ENCODE measurements at regions not wholly inside any gene's neighbourhood (a gene's known extent, or its start where the extent isn't known, plus 50 kb on each side); places are given as distances from the start of the nearest gene placed in this dataset.

DNA sequence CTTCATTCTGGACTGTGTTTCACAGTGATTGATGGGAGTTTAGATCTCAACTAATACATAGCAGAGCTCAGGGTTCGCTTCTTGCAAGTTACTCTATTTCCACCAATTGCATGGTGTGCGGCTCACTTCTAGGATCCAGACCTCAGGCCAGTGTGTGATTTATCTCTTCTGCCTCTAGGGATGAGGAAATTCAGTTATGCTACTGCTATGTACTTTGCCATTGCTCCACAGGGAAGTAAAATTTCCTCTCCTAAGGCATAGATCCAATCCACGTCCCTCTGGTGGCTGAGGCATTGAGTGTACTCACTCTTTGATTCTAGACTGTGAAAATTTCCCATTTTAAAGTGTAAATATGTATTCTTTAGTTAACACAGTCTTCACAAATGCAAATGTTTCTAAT lies 214.1 kb downstream of the HS3ST3B1 start:
- H3K27ac ChIP-seq: no peak overlapping the region
- no peak overlapping the region for H3K4me3 ChIP-seq
- peak in 1 of 4 donors; percentile 62 for ATAC-seq
- H3K27me3 ChIP-seq: no peaks in the 10 kb centered on the region
- WGBS (ENCODE audit: insufficient coverage, low coverage, low lambda C conversion rate, missing lambda C conversion rate): 69% methylated on average over 3 of the region's 3 CpGs
- TF ChIP-seq POLR2A (IDR thresholded peaks at IDR 0.05): no peak
- TF ChIP-seq, protein P1, sequence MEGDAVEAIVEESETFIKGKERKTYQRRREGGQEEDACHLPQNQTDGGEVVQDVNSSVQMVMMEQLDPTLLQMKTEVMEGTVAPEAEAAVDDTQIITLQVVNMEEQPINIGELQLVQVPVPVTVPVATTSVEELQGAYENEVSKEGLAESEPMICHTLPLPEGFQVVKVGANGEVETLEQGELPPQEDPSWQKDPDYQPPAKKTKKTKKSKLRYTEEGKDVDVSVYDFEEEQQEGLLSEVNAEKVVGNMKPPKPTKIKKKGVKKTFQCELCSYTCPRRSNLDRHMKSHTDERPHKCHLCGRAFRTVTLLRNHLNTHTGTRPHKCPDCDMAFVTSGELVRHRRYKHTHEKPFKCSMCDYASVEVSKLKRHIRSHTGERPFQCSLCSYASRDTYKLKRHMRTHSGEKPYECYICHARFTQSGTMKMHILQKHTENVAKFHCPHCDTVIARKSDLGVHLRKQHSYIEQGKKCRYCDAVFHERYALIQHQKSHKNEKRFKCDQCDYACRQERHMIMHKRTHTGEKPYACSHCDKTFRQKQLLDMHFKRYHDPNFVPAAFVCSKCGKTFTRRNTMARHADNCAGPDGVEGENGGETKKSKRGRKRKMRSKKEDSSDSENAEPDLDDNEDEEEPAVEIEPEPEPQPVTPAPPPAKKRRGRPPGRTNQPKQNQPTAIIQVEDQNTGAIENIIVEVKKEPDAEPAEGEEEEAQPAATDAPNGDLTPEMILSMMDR (IDR thresholded peaks at IDR 0.05): peak in 1 of 4 donors; percentile 11
- H3K36me3 ChIP-seq: no peaks in the 10 kb centered on the region
- no peaks in the 10 kb centered on the region for H3K4me1 ChIP-seq
- no peak for DNase-seq
- intact Hi-C loops (cut with DNase I): no loop called here
- H3K9me3 ChIP-seq: no peaks in the 10 kb centered on the region

DNA sequence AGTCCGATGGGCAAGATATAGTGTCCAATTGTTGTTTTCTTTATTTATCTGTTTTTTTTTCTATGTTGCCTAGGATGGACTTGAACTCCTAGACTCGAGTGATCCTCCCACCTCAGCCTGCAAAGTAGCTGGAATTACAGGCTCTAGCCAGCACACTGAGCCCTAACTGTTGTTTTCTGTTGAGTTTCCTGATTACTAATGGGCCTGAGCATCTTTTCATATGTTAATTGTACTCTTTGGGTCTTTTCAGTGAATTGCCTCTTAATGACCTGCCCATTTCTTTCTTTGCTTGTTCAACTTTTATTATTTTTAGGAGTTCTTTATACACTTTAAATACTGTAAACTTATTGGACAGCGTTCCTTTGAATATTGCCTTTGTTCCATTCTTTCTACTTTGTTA lies 213.0 kb downstream of the HS3ST3B1 start:
- no peak for DNase-seq
- Histone ChIP-seq H3K36me3 (no peaks in the 10 kb centered on the region), H3K27me3 (no peaks in the 10 kb centered on the region), H3K27ac (no peak overlapping the region), H3K9me3 (no peaks in the 10 kb centered on the region), H3K4me1 (no peaks in the 10 kb centered on the region), H3K4me3 (no peak overlapping the region)
- intact Hi-C loops (cut with DNase I): no loop called here
- ATAC-seq: no peak
- TF ChIP-seq POLR2A (IDR thresholded peaks at IDR 0.05): no peak
- TF ChIP-seq, protein P1 (IDR thresholded peaks at IDR 0.05): no peak
- 69% methylated on average over 3 of the region's 3 CpGs for WGBS (ENCODE audit: insufficient coverage, low coverage, low lambda C conversion rate, missing lambda C conversion rate)

DNA sequence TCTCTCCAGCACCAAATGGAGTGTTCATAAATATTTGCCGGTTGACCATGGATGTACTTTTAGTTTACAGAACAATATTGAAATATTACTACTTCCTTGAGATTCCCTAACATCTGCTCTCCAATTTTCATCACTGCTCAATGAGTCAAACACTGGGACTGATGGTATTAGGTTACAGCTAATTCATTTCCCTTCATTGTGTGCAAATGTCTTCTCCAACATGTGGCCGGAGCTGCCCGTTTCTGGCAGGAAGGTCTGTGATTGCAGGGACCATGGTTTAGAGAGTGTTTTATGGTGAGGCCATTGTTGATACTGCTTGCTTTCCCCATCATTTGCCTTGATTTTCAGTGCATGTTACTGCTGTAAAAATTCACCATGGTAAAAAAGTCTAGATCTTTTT lies 209.3 kb downstream of the HS3ST3B1 start:
- no peaks in the 10 kb centered on the region for H3K4me1 ChIP-seq
- ATAC-seq (no peak), DNase-seq (no peak)
- TF ChIP-seq, protein P1 (IDR thresholded peaks at IDR 0.05): no peak
- TF ChIP-seq POLR2A (IDR thresholded peaks at IDR 0.05): no peak
- no peaks in the 10 kb centered on the region for H3K27me3 ChIP-seq
- WGBS (ENCODE audit: insufficient coverage, low coverage, low lambda C conversion rate, missing lambda C conversion rate): 83% methylated on average over 2 of the region's 3 CpGs
- H3K4me3 ChIP-seq: no peak overlapping the region
- intact Hi-C loops (cut with DNase I): no loop called here
- H3K27ac ChIP-seq: no peak overlapping the region
- no peaks in the 10 kb centered on the region for H3K9me3 ChIP-seq
- no peaks in the 10 kb centered on the region for H3K36me3 ChIP-seq

DNA sequence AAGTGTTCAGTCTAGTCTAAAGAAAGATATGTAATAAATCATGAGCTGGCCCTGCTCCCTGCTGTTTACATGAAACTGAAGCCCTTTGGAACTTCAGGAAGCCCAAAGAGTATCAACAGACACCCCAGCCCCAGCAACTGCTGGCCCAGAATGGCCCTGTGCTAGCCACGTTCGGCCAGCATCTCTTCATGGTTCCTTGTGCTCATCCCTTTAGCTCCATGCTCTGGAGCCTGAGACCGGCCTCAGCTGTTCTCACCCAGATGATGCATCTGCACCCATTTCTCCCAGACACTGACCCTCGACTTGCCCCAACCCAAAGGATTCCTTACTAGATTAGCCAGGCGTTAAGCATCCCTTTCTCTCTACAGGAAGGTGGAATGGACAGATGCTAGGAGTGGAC lies 207.3 kb downstream of the HS3ST3B1 start:
- Histone ChIP-seq H3K4me3 (no peak overlapping the region), H3K27me3 (no peaks in the 10 kb centered on the region), H3K9me3 (no peaks in the 10 kb centered on the region), H3K27ac (no peak overlapping the region), H3K4me1 (no peaks in the 10 kb centered on the region), H3K36me3 (no peaks in the 10 kb centered on the region)
- ATAC-seq: no peak
- no peak for DNase-seq
- 86% methylated on average over 1 of the region's 5 CpGs for WGBS (ENCODE audit: insufficient coverage, low coverage, low lambda C conversion rate, missing lambda C conversion rate)
- intact Hi-C loops (cut with DNase I): no loop called here
- TF ChIP-seq, protein P1 (IDR thresholded peaks at IDR 0.05): no peak
- TF ChIP-seq POLR2A (IDR thresholded peaks at IDR 0.05): no peak

DNA sequence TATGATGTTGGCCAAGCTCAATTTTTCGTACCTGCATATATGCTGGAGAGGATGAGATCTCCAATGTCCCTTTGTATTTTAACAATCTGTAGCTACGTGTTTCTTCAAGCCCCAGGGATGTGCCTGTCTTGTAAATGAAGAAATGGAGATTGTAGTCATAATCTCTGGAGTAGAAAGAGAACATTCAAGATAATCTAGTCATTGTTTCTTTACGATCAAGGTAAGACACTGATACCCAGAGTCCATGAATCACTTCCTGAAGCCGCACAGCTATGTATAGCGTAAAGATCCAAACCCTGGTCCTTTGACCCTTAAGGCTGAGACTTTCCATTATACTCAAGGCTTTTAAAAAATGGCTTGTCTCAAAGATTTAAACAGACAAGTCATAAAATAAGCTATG lies 205.5 kb downstream of the HS3ST3B1 start:
- Histone ChIP-seq H3K4me3 (no peak overlapping the region), H3K27ac (no peak overlapping the region), H3K9me3 (no peaks in the 10 kb centered on the region), H3K36me3 (no peaks in the 10 kb centered on the region), H3K4me1 (no peaks in the 10 kb centered on the region), H3K27me3 (no peaks in the 10 kb centered on the region)
- DNase-seq: no peak
- TF ChIP-seq, protein P1 (IDR thresholded peaks at IDR 0.05): no peak
- TF ChIP-seq POLR2A (IDR thresholded peaks at IDR 0.05): no peak
- intact Hi-C loops (cut with DNase I): no loop called here
- ATAC-seq: no peak
- 86% methylated on average over 5 of the region's 5 CpGs for WGBS (ENCODE audit: insufficient coverage, low coverage, low lambda C conversion rate, missing lambda C conversion rate)

All from right lobe of liver (tissue), 6 donors.